Neuronal stem cell (in vitro differentiated cells): ENCODE measurements at regions not wholly inside any gene's neighbourhood (a gene's known extent, or its start where the extent isn't known, plus 50 kb on each side); places are given as distances from the start of the nearest gene placed in this dataset.
A peak's percentile ranks its signal among the peaks of the same experiment; 100 is the strongest.

Source experiments
- DNase-seq: peaks from one replicate; pipeline ENCODE4 v3.0.0-alpha.2; 2013; ENCODE audit warnings: low spot score
- H2AFZ ChIP-seq: one replicate; pipeline ENCODE4 v1.6.1; 2013; ENCODE audit warnings: mild to moderate bottlenecking, low read length, inconsistent platforms
- H2AK5ac ChIP-seq: 2 replicates; pipeline ENCODE4 v1.6.1; 2013; ENCODE audit warnings: low read depth, mild to moderate bottlenecking, inconsistent platforms, low read length, moderate library complexity, mixed read lengths
- H2BK120ac ChIP-seq: 2 replicates; pipeline ENCODE4 v1.6.1; 2013; ENCODE audit warnings: low read depth, mild to moderate bottlenecking, inconsistent platforms, low read length, moderate library complexity, mixed read lengths
- H2BK12ac ChIP-seq: one replicate; pipeline ENCODE4 v1.6.1; 2013; ENCODE audit warnings: low read length, inconsistent platforms
- H2BK15ac ChIP-seq: 2 replicates; pipeline ENCODE4 v1.6.1; 2013; ENCODE audit warnings: mild to moderate bottlenecking, low read length, inconsistent platforms, mixed read lengths
- H2BK5ac ChIP-seq: one replicate; pipeline ENCODE4 v1.6.1; 2013; ENCODE audit warnings: inconsistent platforms, mild to moderate bottlenecking, low read length, moderate library complexity
- H3K14ac ChIP-seq: one replicate; pipeline ENCODE4 v1.6.1; 2013; ENCODE audit warnings: low read length, inconsistent platforms
- H3K18ac ChIP-seq: 2 replicates; pipeline ENCODE4 v1.6.1; 2013; ENCODE audit warnings: low read length, inconsistent platforms
- H3K23ac ChIP-seq: 2 replicates; pipeline ENCODE4 v1.6.1; 2013; ENCODE audit warnings: low read depth, mild to moderate bottlenecking, mixed read lengths, low read length, inconsistent platforms; ENCODE audit not compliant: poor library complexity
- H3K27ac ChIP-seq: replicated peaks from 3 replicates; pipeline ENCODE4 v1.5.1; 2013; ENCODE audit warnings: low read length, inconsistent platforms
- H3K27me3 ChIP-seq, 3 experiments: 2 replicates each; pipeline ENCODE4 v1.6.1; 2013; ENCODE audit warnings: low read length in 3 of 3, mild to moderate bottlenecking in 2 of 3, inconsistent platforms in 1 of 3, low read depth in 1 of 3, mixed read lengths in 1 of 3, moderate library complexity in 1 of 3; ENCODE audit not compliant: control insufficient read depth in 3 of 3, insufficient read depth in 3 of 3
- H3K36me3 ChIP-seq, 2 donors: replicated peaks in 1 of 2; 2 replicates each; pipeline ENCODE4 v1.6.1; 2013; ENCODE audit warnings: low read length in 2 of 2; ENCODE audit not compliant: control insufficient read depth in 2 of 2, insufficient read depth in 2 of 2
- H3K4ac ChIP-seq: 2 replicates; pipeline ENCODE4 v1.6.1; 2013; ENCODE audit warnings: inconsistent platforms, mild to moderate bottlenecking, low read length, moderate library complexity
- H3K4me1 ChIP-seq, 2 donors: 1 replicate in 1 of 2; 2 replicates in 1 of 2; pipeline ENCODE4 v1.6.1; 2013; ENCODE audit warnings: low read length in 2 of 2, low read depth in 1 of 2; ENCODE audit not compliant: control insufficient read depth in 2 of 2, insufficient read depth in 1 of 2
- H3K4me2 ChIP-seq: one replicate; pipeline ENCODE4 v1.6.1; 2013; ENCODE audit warnings: mild to moderate bottlenecking, low read length, inconsistent platforms; ENCODE audit not compliant: insufficient read depth, poor library complexity, severe bottlenecking
- H3K4me3 ChIP-seq, 2 donors: 2 replicates each; pipeline ENCODE4 v1.5.1; 2013; ENCODE audit warnings: low read length in 2 of 2, mild to moderate bottlenecking in 2 of 2, inconsistent platforms in 1 of 2, moderate library complexity in 1 of 2
- H3K79me1 ChIP-seq: one replicate; pipeline ENCODE4 v1.6.1; 2013; ENCODE audit warnings: low read depth, mild to moderate bottlenecking, inconsistent platforms, low read length, moderate library complexity
- H3K9ac ChIP-seq: one replicate; pipeline ENCODE4 v1.6.1; 2013; ENCODE audit warnings: mild to moderate bottlenecking, low read depth, low read length, inconsistent platforms; ENCODE audit not compliant: poor library complexity
- H3K9me3 ChIP-seq, 2 donors: replicated peaks in 1 of 2; 2 replicates each; pipeline versions ENCODE3 to v1.6.1; 2013; ENCODE audit warnings: low read length in 2 of 2, mild to moderate bottlenecking in 2 of 2, inconsistent platforms in 1 of 2, low read depth in 1 of 2, mixed read lengths in 1 of 2, moderate library complexity in 1 of 2; ENCODE audit not compliant: control insufficient read depth in 2 of 2, insufficient read depth in 1 of 2
- H4K8ac ChIP-seq: one replicate; pipeline ENCODE4 v1.6.1; 2013; ENCODE audit warnings: low read depth, mild to moderate bottlenecking, inconsistent platforms, low read length, moderate library complexity
- H4K91ac ChIP-seq: one replicate; pipeline ENCODE4 v1.6.1; 2013; ENCODE audit warnings: low read length, low read depth, mild to moderate bottlenecking, inconsistent platforms; ENCODE audit not compliant: poor library complexity
- WGBS, 2 donors: extraction: QIAGEN DNeasy Blood & Tissue Kit; methylation state at CpG; one replicate each; pipeline ENCODE4 v1.1.7; 2013; ENCODE audit warnings: missing lambda C conversion rate in 2 of 2, mixed read lengths in 1 of 2; ENCODE audit not compliant: insufficient read length in 2 of 2, insufficient replicate concordance in 1 of 2; ENCODE audit errors: extremely low coverage in 2 of 2; 5-methylcytosine and 5-hydroxymethylcytosine counted together

- Histone ChIP-seq H3K79me1 (no peaks in the 10 kb centered on the region), H2AK5ac (peak overlapping the region; percentile 57), H2BK120ac (no peak overlapping the region), H3K9me3 (peaks cover 0 to 8% of the 10 kb centered on the region in 2 donors), H3K27ac (no peak overlapping the region), H3K27me3 (no peaks in the 10 kb centered on the region), H3K23ac (no peak overlapping the region), H3K14ac (no peak overlapping the region), H3K4ac (no peak overlapping the region), H2BK5ac (no peak overlapping the region), H2BK12ac (no peak overlapping the region), H4K91ac (no peak overlapping the region), H2AFZ (no peak overlapping the region), H2BK15ac (no peak overlapping the region), H3K4me3 (peak overlapping the region in 1 of 2 donors; percentile 56), H3K36me3 (no peaks in the 10 kb centered on the region), H3K4me2 (no peak overlapping the region), H4K8ac (no peak overlapping the region), H3K9ac (no peak overlapping the region), H3K18ac (peak overlapping the region; percentile 69), H3K4me1 (no peaks in the 10 kb centered on the region)
- no CpG with 5 or more reads among the region's 14 CpGs for WGBS, 2 donors
- DNase-seq = no peak
Measured at GRCh38 chr2:128690431-128690830, 371.8 kb upstream of the HS6ST1 start.

GRCh38 chr2:128690869-128691268, 372.2 kb upstream of the HS6ST1 start:
- no peak overlapping the region for H3K4me2 ChIP-seq
- no peak overlapping the region for H3K4ac ChIP-seq
- no peaks in the 10 kb centered on the region for H3K79me1 ChIP-seq
- no CpG with 5 or more reads among the region's 9 CpGs for WGBS, 2 donors
- H3K27me3 ChIP-seq = no peaks in the 10 kb centered on the region
- H3K14ac ChIP-seq = no peak overlapping the region
- no peak overlapping the region for H2AFZ ChIP-seq
- H2BK15ac ChIP-seq = no peak overlapping the region
- no peaks in the 10 kb centered on the region for H3K36me3 ChIP-seq
- H2BK120ac ChIP-seq = no peak overlapping the region
- no peak overlapping the region for H4K8ac ChIP-seq
- H3K18ac ChIP-seq = no peak overlapping the region
- H3K9ac ChIP-seq = no peak overlapping the region
- H3K27ac ChIP-seq = no peak overlapping the region
- H3K4me3 ChIP-seq = no peak overlapping the region
- DNase-seq = no peak
- H3K23ac ChIP-seq = no peak overlapping the region
- H3K9me3 ChIP-seq = peaks cover 0 to 8% of the 10 kb centered on the region in 2 donors
- H4K91ac ChIP-seq = no peak overlapping the region
- no peak overlapping the region for H2AK5ac ChIP-seq
- H2BK5ac ChIP-seq = no peak overlapping the region
- no peaks in the 10 kb centered on the region for H3K4me1 ChIP-seq
- no peak overlapping the region for H2BK12ac ChIP-seq

- no peak overlapping the region for H4K91ac ChIP-seq
- H3K23ac ChIP-seq = no peak overlapping the region
- no peak overlapping the region for H2BK15ac ChIP-seq
- H2BK5ac ChIP-seq = no peak overlapping the region
- no peak overlapping the region for H3K4me3 ChIP-seq
- no peak overlapping the region for H3K4ac ChIP-seq
- no peak overlapping the region for H3K27ac ChIP-seq
- H3K79me1 ChIP-seq = no peaks in the 10 kb centered on the region
- no peak overlapping the region for H3K18ac ChIP-seq
- no CpG with 5 or more reads among the region's 6 CpGs for WGBS, 2 donors
- H3K4me2 ChIP-seq = no peak overlapping the region
- H3K36me3 ChIP-seq = no peaks in the 10 kb centered on the region
- no peak overlapping the region for H3K14ac ChIP-seq
- DNase-seq = no peak
- H3K9ac ChIP-seq = no peak overlapping the region
- H3K9me3 ChIP-seq = peaks cover 0 to 8% of the 10 kb centered on the region in 2 donors
- H3K4me1 ChIP-seq = no peaks in the 10 kb centered on the region
- no peak overlapping the region for H2BK120ac ChIP-seq
- peak overlapping the region; percentile 21 for H2AFZ ChIP-seq
- no peak overlapping the region for H4K8ac ChIP-seq
- no peaks in the 10 kb centered on the region for H3K27me3 ChIP-seq
- no peak overlapping the region for H2AK5ac ChIP-seq
- no peak overlapping the region for H2BK12ac ChIP-seq
Measured at GRCh38 chr2:128691526-128691925, 372.9 kb upstream of the HS6ST1 start.

GRCh38 chr2:128692895-128693742, 374.5 kb upstream of the HS6ST1 start:
- H3K27me3 ChIP-seq = no peaks in the 10 kb centered on the region
- H2BK120ac ChIP-seq = no peak overlapping the region
- no peak overlapping the region for H2BK5ac ChIP-seq
- peaks cover 0 to 8% of the 10 kb centered on the region in 2 donors for H3K9me3 ChIP-seq
- H2AFZ ChIP-seq = peak overlapping the region; percentile 25
- H3K36me3 ChIP-seq = no peaks in the 10 kb centered on the region
- H3K9ac ChIP-seq = no peak overlapping the region
- H3K79me1 ChIP-seq = no peaks in the 10 kb centered on the region
- no peak overlapping the region for H2BK15ac ChIP-seq
- H3K27ac ChIP-seq = no peak overlapping the region
- no peak overlapping the region for H2BK12ac ChIP-seq
- H3K4me3 ChIP-seq = no peak overlapping the region
- H3K4ac ChIP-seq = no peak overlapping the region
- H4K8ac ChIP-seq = no peak overlapping the region
- no peak overlapping the region for H3K23ac ChIP-seq
- DNase-seq = no peak
- H3K18ac ChIP-seq = peak overlapping the region; percentile 36
- H3K14ac ChIP-seq = no peak overlapping the region
- peak overlapping the region; percentile 68 for H2AK5ac ChIP-seq
- H4K91ac ChIP-seq = no peak overlapping the region
- WGBS, 2 donors = no CpG with 5 or more reads among the region's 15 CpGs
- H3K4me2 ChIP-seq = no peak overlapping the region
- no peaks in the 10 kb centered on the region for H3K4me1 ChIP-seq
